Heart right ventricle (tissue), 16 donors: ENCODE measurements at regions not wholly inside any gene's neighbourhood (a gene's known extent, or its start where the extent isn't known, plus 50 kb on each side); places are given as distances from the start of the nearest gene placed in this dataset.

Experiments
- ATAC-seq, 8 donors: fragments of 200-7000 bp; cut with Tn5 transposase; one replicate each; pipeline ENCODE4 v1.9.1; 2020; ENCODE audit warnings: mild to moderate bottlenecking in 8 of 8, moderate library complexity in 8 of 8, moderate number of reproducible peaks in 1 of 8
- DNase-seq, 2 donors: peaks; one replicate each; pipeline ENCODE4 v3.0.0-alpha.2; 2020
- H3K27ac ChIP-seq, 10 donors: fragments of 200-600 bp; sonication (generic) in 2 of 10; one replicate each; pipeline versions ENCODE4 v1.5.0 to v1.8.0; 2020 to 2022; ENCODE audit warnings: mild to moderate bottlenecking in 3 of 10
- H3K27me3 ChIP-seq, 7 donors: fragments of 200-600 bp; one replicate each; pipeline ENCODE4 v1.8.0; 2021 to 2022; ENCODE audit warnings: mild to moderate bottlenecking in 2 of 7
- H3K36me3 ChIP-seq, 9 donors: fragments of 200-600 bp; sonication (generic) in 1 of 9; one replicate each; pipeline versions ENCODE4 v1.5.0 to v1.8.0; 2020 to 2022; ENCODE audit warnings: mild to moderate bottlenecking in 2 of 9
- H3K4me1 ChIP-seq, 9 donors: fragments of 200-600 bp; sonication (generic) in 1 of 9; one replicate each; pipeline versions ENCODE4 v1.5.0 to v1.8.0; 2020 to 2022; ENCODE audit warnings: mild to moderate bottlenecking in 4 of 9
- H3K4me3 ChIP-seq, 10 donors: fragments of 200-600 bp; sonication (generic) in 2 of 10; one replicate each; pipeline versions ENCODE4 v1.5.0 to v1.8.0; 2020 to 2022; ENCODE audit warnings: mild to moderate bottlenecking in 7 of 10, moderate library complexity in 2 of 10
- H3K9me3 ChIP-seq, 11 donors: fragments of 200-600 bp in 10 of 11; sonication (generic) in 2 of 11; one replicate each; pipeline versions ENCODE4 v1.5.0 to v1.8.0; 2013 to 2022; ENCODE audit warnings: mild to moderate bottlenecking in 2 of 11, control low read depth in 1 of 11, moderate library complexity in 1 of 11
- WGBS, 2 donors: extraction: QIAGEN DNeasy Blood & Tissue Kit; methylation state at CpG; one replicate each; pipeline ENCODE4 v1.1.7; 2013; ENCODE audit warnings: inconsistent platforms in 1 of 2; 5-methylcytosine and 5-hydroxymethylcytosine counted together
- intact Hi-C, 10 donors: fragments of 100-400 bp; cut with DNase I; formaldehyde crosslinking; loops; one replicate each; pipeline versions ENCODE4 v1.11.1 to v1.14.2; 2022
- TF ChIP-seq, protein P1 (sequence below), 9 donors: fragments of 200-600 bp; sonication (generic) in 2 of 9; IDR thresholded peaks; one replicate each; pipeline versions ENCODE4 v1.5.0 to v1.8.0; 2021 to 2022; ENCODE audit warnings: antibody characterized with exemption in 9 of 9, mild to moderate bottlenecking in 5 of 9, moderate library complexity in 1 of 9
- donor health status: Arrhythmogenic right ventricular cardiomyopathy.
- donor health status: ischemic (EF 13 %, LVEDD 7.1; RV severe dilation, severe dysfunction).
- donor health status: healthy with polysubstance abuse.
- donor health status: DM: no; HTN: yes; CAD: no.
- donor health status: DM: no; HTN: no; CAD: no.
- donor health status: ischemic (EF 25% LVEDD 6.9; RV normal size, moderate dysfunction).
- donor health status: ischemic (EF 25% LVEDD 5.7; RV mildly dilated, moderate dysfunction).
- donor health status: healthy.
- donor health status: DM: yes; HTN: yes; CAD: no.
- donor health status: Ischemic cardiomyopathy.
- donor health status: ischemic (EF 35%, LVEDD 5.7; RV mildly dilated, moderate dysfunction).
- donor health status: nonischemic (EF 11% LVEDD 7.7; RV severe dilation, severe dysfunction).
- donor health status: DM: yes; HTN: yes; CAD: no.
- donor health status: PGD.
- donor health status: ischemic (EF 29% LVEDD 5.4; RV normal size, mild dysfunction).
- donor health status: nonischemic (EF 23%, LVEDD 6.1; RV moderate dilation, normal function).

DNA sequence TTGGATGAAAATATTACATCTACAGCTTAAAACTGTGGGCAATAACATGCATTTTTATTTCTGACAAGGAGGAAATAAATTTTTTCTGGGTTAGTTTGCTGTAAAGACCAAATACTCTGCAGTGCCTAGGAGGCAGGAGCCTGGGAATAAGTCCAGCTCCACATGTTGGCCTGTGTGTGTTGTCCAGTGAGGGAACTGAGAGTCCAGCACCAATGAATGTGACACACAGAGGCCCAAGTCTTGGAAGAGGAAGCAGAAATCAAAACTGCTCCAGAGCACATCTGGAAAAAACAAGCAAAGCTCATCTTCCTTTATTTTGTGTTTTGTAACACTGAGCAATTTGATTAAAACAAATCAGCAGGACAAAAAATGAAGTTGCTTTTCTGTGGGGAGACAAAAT lies 63.1 kb upstream of the KLHL14 start:
- TF ChIP-seq, protein P1, sequence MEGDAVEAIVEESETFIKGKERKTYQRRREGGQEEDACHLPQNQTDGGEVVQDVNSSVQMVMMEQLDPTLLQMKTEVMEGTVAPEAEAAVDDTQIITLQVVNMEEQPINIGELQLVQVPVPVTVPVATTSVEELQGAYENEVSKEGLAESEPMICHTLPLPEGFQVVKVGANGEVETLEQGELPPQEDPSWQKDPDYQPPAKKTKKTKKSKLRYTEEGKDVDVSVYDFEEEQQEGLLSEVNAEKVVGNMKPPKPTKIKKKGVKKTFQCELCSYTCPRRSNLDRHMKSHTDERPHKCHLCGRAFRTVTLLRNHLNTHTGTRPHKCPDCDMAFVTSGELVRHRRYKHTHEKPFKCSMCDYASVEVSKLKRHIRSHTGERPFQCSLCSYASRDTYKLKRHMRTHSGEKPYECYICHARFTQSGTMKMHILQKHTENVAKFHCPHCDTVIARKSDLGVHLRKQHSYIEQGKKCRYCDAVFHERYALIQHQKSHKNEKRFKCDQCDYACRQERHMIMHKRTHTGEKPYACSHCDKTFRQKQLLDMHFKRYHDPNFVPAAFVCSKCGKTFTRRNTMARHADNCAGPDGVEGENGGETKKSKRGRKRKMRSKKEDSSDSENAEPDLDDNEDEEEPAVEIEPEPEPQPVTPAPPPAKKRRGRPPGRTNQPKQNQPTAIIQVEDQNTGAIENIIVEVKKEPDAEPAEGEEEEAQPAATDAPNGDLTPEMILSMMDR (IDR thresholded peaks at IDR 0.05): no peak
- H3K27me3 ChIP-seq: no peaks in the 10 kb centered on the region
- H3K36me3 ChIP-seq: no peaks in the 10 kb centered on the region
- ATAC-seq (no peak), DNase-seq (no peak)
- intact Hi-C loops: no loop called here
- H3K4me3 ChIP-seq: no peak overlapping the region
- no peaks in the 10 kb centered on the region for H3K4me1 ChIP-seq
- no peak overlapping the region for H3K27ac ChIP-seq
- no peaks in the 10 kb centered on the region for H3K9me3 ChIP-seq

DNA sequence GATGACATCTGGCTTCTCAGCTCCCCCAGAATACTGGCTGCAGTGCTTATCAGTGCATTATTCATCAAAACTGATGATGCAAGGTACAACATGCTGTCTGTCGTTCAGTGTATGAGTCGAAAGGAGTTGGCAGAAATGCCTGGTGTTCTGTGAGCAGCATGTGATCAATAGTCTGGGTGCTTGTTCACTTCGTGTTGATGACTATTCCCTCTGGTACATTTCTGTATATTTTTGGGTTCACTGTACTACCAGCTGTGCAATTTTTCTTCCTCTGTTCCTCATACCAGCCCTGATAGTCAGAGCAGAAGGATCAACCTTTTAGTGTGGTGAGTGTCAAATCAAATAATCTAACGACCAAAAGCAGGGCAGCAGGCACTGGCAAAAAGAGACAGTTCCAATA lies 59.0 kb upstream of the KLHL14 start:
- H3K27ac ChIP-seq: no peak overlapping the region
- TF ChIP-seq, protein P1 (IDR thresholded peaks at IDR 0.05): no peak
- no peak for DNase-seq

DNA sequence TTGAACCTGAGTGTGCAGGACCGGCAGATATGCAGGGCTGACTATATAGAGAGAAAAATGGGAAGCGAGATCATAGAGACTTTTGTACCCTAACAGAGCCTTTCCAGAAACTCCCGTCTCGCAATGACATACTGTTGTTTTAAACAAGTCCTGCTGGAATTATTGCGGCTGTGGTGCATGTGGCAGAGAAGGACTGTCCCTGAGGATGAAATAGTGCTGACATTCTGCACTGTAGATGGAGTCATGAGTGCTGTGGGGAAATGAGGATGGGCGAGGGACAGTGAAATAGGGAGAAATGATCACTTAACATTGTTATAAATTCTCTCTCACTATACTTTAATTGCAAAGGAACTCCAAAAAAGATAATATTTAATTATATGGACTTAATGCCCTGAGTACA lies 50.4 kb upstream of the KLHL14 start:
- Histone ChIP-seq H3K4me1 (no peaks in the 10 kb centered on the region), H3K27me3 (peaks cover 0 to 4% (median 0%) of the 10 kb centered on the region in 7 donors), H3K4me3 (no peak overlapping the region), H3K36me3 (no peaks in the 10 kb centered on the region), H3K9me3 (no peaks in the 10 kb centered on the region), H3K27ac (no peak overlapping the region)
- WGBS, 2 donors: 70 to 83% methylated on average over 6 of the region's 6 CpGs
- intact Hi-C loops: loop anchor here in 1 of 10 donors (10.0 kb wide), 2 partner anchors 52 to 58 kb away; no protein-coding TSS in a partner anchor
- DNase-seq (no peak), ATAC-seq (no peak)
- TF ChIP-seq, protein P1 (IDR thresholded peaks at IDR 0.05): no peak

More for the DNA sequence above, 59.0 kb upstream of the KLHL14 start:
- no peaks in the 10 kb centered on the region for H3K9me3 ChIP-seq
- H3K36me3 ChIP-seq: no peaks in the 10 kb centered on the region
- no peak overlapping the region for H3K4me3 ChIP-seq
- H3K27me3 ChIP-seq: peaks cover 0 to 4% (median 0%) of the 10 kb centered on the region in 7 donors
- intact Hi-C loops: no loop called here
- 49 to 51% methylated on average over 4 of the region's 4 CpGs for WGBS, 2 donors
- no peaks in the 10 kb centered on the region for H3K4me1 ChIP-seq
- ATAC-seq: no peak
